GM03348 (cell line): ENCODE measurements at regions not wholly inside any gene's neighbourhood (a gene's known extent, or its start where the extent isn't known, plus 50 kb on each side); places are given as distances from the start of the nearest gene placed in this dataset.

Source experiments
- DNase-seq: peaks from one replicate; pipeline ENCODE4 v3.0.0; 2012; ENCODE audit warnings: low spot score

GRCh38 chr4:176011529-176011928 is 54.1 kb upstream of the WDR17 start:
- no peak for DNase-seq

DNA sequence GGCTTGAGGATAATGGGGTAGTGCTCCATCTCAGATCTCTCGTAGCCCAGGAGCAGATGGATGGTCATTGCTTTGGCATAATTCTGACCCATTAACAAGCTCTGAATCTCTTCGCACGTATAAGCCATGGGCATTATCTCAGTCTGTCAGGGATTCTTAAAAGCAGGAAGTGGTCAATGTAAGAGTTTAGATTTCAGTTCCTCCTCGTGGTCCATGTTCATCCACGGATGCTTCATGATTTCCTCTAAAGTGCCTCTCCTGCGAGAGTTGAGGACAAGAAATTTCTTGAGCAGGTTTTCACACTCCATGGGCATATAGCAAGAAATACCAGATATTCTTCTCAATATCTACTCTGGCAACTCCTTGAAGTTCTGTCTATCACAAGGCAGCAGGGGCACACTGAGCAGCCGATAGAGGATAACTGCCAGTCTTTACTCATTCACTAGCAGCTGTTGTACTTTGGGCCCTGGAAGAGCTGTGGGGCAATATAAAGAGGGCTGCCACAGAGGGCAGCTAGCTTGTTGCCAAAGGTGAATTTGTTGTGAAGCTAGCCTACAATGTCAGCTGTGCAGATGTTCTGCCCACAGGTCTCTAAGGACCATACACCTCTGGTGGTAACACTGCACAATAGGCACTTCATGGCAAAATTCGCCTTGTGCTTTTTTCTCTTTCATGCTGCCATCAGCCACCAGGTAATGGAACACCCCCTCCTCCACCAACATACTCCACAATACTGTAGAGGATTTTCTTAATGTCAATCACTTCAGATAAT is 52.0 kb upstream of the WDR17 start:
- no peak for DNase-seq

- no peak for DNase-seq
These were observed 51.0 kb upstream of the WDR17 start for GRCh38 chr4:176014583-176015108.
